ENCODE measurements at regions not wholly inside any gene's neighbourhood (a gene's known extent, or its start where the extent isn't known, plus 50 kb on each side); places are given as distances from the start of the nearest gene placed in this dataset.

- DNase-seq, result no peak
Observed at GRCh38 chr7:142308918-142309317, 51.1 kb upstream of the PRSS58 start.

DNA sequence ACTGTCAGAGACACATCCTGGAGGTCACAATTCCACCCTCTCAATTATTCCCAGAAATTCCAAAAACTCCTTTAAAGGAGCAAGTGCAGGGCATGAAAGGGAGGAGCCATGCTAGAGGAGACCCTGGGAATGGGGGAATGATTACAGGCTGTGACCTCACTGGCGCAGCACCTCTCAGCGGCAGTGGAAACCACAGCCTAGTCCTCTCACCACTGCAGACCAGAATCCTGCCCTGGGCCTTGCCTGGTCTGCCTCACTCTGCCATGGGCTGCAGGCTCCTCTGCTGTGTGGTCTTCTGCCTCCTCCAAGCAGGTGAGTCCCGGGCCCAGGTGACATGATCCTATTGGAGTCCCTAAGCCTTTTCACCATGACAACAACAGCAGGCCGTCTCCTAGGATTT, 50.5 kb upstream of the PRSS58 start:
- DNase-seq, result no peak

Data from NK-92 treated with Interleukin-12 subunit alpha and Interleukin-12 subunit beta, amount 100 ng/mL, for 24 hours (cell line).